Posterior cingulate gyrus (tissue), 11 donors: ENCODE measurements at regions not wholly inside any gene's neighbourhood (a gene's known extent, or its start where the extent isn't known, plus 50 kb on each side); places are given as distances from the start of the nearest gene placed in this dataset.
"Not testable (repeated sequence)": the region's sequence is repeated elsewhere in the genome, so short reads cannot be mapped to it uniquely, and the experiment has no call there.

Experiments used
- DNase-seq, 10 donors: peaks; one replicate each; pipeline versions ENCODE4 v3.0.0 to v3.0.0-alpha.2; 2020 to 2021; ENCODE audit warnings: mixed read lengths in 3 of 10
- intact Hi-C: fragments of 100-400 bp; cut with DNase I; formaldehyde crosslinking; loops from one replicate; pipeline ENCODE4 v1.15.1; 2023

DNA sequence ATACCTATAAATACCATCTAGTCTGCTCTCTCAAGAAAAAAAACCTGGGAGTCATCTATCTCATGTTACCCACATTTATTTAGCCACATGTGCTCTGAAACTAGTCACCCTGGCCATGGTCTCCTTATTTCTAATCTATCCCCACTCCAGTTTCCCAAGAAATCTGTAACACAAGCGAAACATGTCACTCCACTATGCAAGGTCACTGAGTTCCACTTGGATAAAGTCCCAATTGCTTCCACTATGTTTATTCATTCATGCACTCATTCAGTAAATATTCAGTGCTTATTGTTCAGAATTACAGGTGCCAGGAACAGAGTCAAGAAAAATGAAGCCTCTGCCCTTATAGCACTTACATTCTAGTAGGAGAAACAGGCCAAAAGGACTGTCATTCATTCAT, 369.4 kb upstream of the CYRIA start:
- intact Hi-C loops: no loop called here
- DNase-seq: no peak

DNA sequence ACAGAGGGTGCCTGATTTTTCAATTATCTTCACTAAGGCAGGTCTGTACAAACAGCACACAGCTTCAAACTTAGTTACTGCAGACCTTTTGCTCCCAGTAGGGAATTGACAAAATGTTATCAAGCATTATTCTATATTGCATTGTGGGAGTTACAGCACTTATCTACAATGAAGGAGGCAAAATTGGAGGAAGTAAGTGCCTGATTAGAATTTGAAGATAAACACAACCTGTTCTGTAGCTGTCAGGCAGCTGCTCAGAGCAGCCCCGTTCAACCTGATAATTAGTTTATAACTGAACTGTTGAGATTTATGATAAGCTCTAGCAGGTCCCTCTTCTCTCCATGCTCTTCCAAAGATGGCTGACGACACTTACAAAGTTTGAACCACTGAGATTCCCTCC, 364.4 kb upstream of the CYRIA start:
- intact Hi-C loops: no loop called here

DNA sequence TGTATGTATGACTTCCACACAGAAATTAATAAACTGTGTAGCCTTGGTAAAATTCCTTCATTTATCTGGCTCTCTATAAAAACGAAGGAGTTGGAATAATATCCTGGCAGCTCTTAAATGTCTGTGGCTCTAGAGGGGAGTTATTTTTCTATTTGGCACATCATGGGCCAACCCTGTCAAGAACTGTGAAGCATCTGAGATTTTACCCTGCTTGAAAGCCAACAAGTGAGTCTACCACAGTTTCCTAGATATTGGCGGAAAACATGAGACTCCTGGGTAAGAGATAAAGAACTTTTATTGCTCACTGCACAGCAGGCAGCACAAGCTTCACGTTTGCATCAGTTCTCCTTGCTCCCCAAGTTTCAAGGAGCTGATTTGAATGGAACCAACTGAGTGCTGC, 346.7 kb upstream of the CYRIA start:
- intact Hi-C loops: no loop called here
- no peak for DNase-seq

More for the DNA sequence above, 364.4 kb upstream of the CYRIA start:
- no peak for DNase-seq

DNA sequence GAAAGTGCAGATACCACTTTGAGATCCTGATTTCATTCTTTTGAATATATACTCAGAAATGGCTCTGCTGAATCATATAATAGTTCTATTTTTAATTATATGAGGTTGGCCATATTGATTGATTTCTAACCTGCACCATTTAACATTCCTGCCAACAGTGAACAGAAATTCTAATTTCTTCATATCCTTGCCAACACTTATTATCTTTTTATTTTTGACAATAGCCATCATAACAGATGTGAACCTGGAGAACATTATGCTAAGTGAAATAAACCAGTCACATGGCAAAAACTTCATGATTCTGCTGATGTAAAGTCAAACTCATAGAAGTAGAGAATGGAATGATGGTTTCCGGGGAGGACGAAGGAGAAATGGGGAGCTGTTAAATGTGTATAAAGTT, 344.5 kb upstream of the CYRIA start:
- DNase-seq: no peak
- intact Hi-C loops: no loop called here

DNA sequence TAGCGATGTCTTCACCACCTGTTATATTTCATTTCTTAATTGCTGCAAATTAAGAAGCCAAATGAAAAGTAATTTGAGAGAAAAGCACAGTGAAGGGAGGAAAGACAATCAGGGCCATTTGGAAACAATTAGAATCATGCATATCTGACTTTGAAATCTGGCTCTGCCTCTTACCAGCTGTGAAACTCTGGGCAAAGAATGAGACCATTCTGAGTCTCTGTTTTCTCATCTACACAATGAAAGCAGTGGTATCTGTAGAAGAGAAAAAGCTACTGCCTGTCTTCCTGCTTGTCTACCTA, 334.5 kb upstream of the CYRIA start:
- intact Hi-C loops: no loop called here
- DNase-seq: no peak

DNA sequence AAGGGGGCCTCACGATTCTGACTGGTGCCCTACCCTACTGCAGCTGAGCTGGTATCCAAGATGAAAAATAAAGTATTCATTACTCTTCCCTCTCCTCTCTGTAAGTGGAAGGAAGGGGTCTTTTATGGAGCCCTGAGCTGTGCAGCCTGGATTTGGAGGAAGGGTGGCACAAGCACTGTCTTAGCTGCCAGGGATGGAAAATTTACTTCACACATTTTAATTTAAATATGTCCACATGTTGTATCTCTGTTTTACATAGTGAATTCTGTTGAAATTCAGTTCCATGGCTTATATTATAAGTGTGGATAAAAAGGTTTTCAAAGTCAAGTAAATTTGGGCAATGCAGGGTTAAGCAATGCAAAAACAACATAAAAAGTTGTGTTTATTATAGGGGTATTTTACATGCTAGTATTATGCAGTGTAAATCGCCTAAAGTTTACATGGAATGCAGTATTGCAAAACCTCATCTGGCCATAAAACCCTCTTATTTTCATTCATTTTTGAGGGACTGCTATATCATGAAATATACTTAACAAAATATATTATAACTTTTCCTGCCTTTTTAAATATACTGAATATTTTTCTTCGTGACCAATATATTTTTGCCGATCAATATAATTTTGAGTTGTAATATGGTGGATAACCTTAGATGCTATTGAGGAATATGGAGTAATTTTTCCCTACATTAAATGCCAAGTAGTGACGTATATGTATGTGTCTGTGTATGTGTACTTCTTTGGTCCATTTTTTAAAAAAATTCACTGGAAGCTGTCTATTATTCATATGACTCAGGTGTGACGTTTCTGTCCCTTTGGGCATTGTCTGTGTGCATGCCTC, 333.9 kb upstream of the CYRIA start:
- intact Hi-C loops: no loop called here
- DNase-seq: no peak

DNA sequence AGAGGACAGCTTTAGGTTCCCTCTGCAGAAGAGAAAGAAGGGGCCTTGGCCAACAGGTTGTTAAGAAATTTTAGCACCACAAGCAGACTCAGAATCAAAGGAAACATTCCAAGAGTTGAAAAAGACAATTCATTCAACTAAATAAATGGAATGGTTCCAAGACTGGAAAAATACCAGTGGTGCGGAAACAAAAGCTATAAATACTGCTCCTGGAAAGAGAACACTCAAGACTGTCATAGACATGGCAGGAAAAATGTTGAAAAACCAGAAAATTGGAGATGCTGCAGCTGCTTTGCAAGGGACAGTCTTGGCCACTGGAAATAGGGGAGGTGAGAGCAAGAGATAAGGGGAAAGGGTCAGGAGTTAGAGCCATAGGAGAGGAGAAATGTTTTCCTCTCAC, 312.7 kb upstream of the CYRIA start:
- intact Hi-C loops: no loop called here
- no peak for DNase-seq

DNA sequence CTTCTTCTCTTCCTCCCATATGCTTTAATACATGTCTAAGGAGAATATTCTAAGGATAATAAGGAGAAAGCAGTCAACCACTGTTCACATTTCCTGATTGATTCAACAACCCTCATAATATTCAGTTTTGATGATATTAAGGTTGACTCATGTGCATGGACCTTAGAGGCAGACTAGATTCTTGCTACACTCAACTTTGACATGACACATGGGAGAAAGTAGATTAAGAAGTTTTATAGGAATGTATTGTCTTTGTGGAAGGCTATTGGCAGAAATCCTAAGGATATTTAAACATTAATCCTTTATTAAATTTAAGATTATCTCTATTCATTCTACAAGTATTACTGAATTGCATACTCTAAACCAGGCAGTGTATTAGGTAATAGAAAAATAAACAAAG, 309.1 kb upstream of the CYRIA start:
- no peak for DNase-seq
- intact Hi-C loops: no loop called here

DNA sequence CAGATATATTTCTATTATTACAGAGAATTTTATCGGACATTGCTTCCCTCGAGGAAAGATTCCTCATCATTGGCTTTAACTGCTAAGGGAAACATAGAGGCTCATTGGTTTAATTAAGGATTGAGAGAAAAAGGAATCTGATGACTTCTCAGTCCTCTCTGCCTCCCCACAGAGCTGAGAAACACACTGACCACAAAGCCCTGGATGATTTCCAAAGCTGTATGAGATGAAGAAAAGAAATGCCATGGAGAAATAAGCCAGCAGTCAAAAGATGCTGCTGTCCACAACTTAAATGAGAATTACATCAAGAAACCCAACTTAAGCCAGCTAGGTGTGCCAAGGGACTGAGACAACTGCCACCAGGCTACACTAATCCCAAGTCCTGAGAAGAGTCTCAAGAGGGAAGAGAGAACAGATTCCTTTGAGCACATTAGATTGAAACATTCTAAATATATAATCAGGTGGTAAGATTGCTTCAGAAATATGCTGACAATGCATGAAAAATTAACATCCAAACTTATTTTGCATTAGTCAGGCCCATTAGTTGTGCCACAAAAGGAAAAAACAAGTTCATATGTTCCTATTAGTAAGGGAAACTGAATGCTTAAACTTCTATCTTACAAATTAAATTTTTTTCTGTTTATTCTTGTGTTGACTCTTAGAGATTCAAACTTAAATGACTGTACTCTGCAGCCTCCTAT, 308.1 kb upstream of the CYRIA start:
- DNase-seq: no peak
- intact Hi-C loops: no loop called here

DNA sequence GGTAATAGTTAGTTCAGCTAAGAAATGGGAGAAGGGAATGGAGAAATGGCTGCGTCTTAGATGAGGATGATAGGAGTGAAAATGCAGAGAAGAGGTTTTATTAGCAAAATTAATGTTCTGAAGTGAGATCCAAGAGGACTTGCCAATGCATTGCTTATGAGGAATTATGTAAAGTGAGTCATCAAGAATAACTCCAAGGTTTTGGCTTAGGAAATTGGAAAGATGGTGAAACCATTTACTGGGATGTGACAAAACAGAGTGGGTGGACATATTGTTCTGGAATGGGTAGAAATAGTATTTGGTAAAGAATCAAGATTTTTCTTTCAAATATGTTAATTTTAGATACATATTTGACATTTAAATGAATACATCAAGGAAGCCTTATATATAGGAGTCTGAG, 306.6 kb upstream of the CYRIA start:
- intact Hi-C loops: no loop called here
- no peak for DNase-seq

DNA sequence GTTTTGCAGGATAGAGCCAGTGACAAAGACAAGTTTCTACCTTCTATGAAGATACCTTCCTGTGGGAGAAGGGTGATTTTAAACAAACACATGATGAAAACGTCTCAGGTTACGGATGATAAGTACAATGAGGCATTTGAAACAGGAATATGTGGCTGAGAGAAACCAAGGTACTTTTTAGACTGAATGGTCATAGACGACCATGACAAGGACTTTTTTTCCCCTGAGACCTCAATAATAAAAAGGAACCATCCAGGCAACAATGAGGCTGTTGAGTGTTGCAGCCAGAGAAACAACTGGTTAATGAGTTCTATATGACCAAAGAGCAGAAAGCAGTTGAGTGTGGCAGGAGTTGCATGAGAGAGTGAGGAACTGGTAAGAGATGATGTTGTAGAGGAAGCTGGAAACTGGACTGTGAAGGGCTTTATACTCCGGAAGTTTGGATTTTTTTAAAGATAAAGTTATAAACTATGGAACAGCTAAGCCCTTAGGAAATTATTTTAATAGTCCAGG, 306.1 kb upstream of the CYRIA start:
- no peak for DNase-seq

DNA sequence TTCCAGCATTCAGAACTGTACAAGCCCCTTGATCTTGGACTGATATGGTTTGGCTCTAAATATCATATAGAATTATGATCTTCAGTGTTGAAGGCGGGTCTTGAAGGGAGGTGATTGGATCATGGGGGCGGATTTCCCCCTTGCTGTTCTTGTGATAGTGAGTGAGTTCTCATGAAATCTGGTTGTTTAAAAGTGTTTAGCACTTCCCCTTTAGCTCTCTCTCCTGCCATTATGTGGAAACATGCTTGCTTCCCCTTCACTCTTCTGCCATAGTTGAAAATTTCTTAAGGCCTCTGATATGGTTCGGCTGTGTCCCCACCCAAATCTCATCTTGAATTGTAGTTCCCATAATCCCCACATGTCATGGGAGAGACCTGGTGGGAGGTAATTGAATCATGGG, 305.3 kb upstream of the CYRIA start:
- DNase-seq, intact Hi-C loops: not testable (repeated sequence)

More for the DNA sequence above, 306.1 kb upstream of the CYRIA start:
- intact Hi-C loops: no loop called here

DNA sequence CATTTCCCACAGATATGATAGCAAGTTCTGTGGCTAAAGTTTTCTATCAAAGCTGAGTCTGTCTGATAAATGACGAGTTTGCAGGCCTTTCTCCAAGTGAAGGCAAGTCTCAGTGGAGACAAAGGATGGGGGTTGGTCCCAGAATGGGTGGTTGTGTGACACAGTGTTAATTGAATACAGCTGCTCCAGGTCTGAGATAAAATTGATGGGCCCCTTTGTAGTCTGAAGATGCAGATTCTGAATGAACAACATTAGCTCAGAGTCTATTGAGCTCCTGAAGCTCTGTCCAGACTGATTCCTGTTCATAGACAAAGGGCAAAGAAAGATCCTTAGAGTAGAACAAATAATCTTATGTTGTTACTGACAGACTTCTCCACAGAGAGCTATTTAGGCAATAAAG, 296.9 kb upstream of the CYRIA start:
- no peak for DNase-seq
- intact Hi-C loops: no loop called here

DNA sequence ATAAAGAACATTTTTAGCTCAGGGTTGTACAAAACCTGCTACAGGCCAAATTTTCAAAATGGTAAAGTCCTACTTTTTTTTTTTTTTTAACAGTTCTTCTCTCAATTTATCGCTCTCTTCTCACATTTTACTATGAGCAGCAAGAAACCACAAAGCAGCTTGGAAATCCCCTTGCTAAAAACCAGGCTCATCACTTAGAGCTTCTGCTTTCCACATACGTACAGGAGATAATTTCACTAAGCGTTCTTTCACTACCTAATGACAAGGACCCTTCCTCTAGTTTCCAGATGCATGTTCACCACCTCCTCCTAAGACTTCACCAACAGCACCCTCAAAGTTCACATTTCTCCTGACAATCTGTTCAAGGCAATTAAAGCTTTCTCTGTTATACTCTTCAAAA, 294.9 kb upstream of the CYRIA start:
- DNase-seq: no peak
- intact Hi-C loops: no loop called here

DNA sequence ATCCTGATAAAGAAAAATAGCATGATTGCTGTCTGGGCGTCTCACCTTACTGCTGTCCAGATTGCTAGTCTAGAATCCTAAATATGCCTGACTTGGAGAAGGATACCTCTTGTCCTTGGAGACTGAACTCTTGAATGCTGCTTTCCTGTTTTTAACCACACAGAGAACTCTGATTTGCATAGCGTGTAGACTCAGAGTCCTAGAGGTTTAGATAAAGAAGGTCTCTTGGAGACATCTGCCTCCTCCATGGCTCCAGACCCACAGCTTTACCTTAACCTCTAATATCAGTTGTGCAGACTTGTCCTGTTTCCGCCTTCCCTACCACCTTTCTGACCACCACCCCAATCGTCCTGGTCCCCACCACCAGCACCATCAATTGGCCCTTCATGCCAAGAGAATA, 292.6 kb upstream of the CYRIA start:
- intact Hi-C loops: no loop called here
- no peak for DNase-seq

DNA sequence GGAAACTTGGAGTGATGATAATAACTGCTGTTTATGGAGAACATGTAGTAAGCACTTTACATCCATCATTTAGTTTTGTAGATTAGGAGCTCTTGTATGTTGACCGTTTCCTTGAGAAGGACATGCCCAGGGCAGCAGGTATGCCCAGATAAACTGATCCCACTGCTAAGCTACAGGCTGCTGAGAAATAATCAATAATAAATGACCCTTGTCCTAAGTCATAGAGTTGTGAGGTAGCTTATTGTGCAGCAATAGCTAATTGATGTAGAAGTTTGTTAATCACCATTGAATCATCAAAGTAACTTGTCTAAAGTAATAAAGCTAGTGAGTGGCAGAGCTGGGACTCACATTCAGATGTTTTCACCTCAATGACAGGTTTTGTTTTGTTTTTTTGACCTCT, 287.2 kb upstream of the CYRIA start:
- intact Hi-C loops: no loop called here
- DNase-seq: no peak

DNA sequence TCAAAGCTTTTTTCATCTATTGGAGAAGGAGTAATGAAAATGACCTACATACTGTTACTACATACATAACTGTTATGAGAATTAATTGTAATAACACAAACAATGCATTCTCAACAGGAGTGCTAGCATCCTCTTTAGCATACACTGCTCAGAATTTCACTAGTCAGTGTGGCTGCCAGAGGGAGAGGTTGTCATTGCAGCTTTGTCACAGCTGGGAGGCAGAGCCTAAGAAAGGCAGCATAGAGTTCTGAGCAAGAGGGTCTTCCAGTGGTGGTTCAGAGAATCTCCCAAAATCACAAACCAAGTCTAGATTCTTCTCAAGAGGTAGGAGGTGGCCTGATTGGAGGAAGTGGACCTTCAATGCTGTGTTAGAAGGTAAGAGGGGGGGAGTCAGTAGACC, 286.7 kb upstream of the CYRIA start:
- intact Hi-C loops: no loop called here
- no peak for DNase-seq

DNA sequence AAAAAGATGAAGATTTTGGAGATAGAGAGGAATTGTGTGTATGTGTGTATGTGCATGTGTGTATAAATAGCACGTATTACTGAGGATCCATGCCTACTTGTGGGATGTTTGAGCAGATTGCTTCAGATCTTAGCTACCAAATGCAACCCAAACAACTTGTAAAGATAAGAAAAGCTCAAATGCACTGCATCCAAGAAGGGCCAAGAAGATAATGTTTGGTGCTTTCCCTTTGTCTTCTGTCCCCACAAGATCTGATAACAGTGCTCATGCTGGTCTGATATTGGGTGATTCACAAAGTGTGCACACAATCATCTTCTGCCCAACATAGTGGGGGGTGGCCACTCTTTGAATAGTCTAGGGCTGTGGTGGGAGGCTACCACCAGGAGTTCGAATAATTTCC, 284.8 kb upstream of the CYRIA start:
- DNase-seq: no peak
- intact Hi-C loops: no loop called here

DNA sequence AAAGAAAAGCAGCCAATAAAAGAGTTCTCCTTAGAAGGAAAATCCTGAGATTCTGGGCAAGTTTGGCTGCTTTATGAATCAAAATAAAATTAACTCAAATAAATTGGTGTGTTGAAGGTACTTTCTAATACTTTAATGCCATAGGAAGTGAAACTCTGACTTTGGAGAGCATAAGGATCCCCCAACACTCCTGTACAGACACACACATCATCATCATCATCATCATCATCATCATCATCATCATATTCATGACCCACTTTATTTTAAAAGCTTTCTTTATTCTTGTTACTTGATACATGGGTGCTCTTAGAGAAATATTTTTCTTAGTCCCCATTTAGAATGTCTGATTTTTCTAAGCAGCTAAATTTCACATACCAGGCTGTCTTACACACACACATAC, 283.1 kb upstream of the CYRIA start:
- intact Hi-C loops: no loop called here
- no peak for DNase-seq

DNA sequence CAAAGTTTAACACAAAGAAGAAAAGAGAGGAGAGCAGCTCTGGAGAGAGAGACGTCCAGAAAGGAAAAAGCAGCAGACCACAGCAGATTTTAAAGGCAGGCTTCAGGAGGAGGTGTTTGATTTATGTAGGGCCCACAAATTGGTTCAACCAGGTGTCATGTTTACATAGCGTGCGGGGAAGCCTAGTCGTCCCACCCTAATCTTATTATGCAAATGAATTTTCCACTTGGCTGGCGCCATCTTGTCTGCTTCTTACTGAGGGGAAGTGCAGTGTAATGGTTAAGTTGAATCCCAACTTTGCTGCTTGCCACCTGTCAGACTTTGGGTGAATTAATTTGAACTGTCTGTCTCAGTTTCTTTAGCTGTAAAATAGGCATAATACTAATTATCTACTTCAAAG, 282.4 kb upstream of the CYRIA start:
- intact Hi-C loops: no loop called here
- no peak for DNase-seq

DNA sequence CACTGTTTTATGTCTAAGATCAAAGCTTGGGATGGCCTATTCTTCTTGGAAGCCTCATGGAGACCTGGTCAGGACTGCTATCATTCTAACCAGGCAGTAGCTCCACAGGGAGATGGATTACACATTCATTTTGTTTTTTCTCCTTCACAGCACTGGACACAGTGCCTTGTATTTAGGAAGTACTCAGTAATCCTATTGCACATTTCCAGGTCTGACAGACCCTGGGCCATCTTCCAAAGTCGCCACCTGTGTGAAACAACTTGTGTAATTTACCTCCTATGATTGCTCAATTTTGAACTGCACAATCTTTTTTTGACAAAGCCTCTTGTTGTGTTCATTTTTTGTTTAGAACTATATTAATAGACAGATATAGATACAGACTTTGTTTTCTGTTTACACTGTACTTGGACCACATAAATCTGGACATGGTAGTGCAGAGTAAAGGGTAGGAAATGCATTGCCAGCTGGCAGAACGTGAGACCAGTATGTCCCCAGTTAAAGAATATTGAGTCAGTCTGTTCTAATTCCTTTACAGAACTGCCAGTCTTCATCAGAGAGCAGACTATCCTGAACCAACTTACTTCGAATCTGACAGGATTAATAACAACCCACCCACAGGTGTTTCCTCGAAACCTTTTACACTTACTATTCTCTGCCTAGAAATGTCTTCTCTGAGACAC, 277.8 kb upstream of the CYRIA start:
- no peak for DNase-seq
- intact Hi-C loops: no loop called here

DNA sequence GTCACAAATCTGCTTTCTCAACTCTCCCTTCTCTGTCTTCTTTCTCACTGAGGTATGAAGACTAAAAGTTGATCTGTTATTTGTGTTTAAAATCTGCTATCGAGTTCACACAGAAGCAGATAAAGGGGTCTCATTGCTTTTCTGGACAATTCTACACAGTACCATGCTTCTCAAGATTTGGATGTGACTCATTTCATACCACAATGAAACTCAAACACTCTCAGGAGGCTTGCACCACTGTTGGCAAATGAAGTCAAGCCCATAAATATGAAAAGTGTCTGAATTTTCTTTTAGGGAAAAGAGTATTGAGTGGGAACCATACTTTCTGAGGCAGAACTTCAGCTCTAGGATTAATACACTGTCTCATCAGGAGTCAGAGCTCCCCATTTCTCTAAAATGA, 274.6 kb upstream of the CYRIA start:
- no peak for DNase-seq
- intact Hi-C loops: no loop called here
